DOHH2 (cell line): ENCODE measurements at regions not wholly inside any gene's neighbourhood (a gene's known extent, or its start where the extent isn't known, plus 50 kb on each side); places are given as distances from the start of the nearest gene placed in this dataset.

Source experiments
- H3F3A ChIP-seq: fragments of 200-600 bp; sonication (generic), shearing (Covaris generic); 2 replicates; pipeline ENCODE4 v1.6.0; 2016; ENCODE audit warnings: antibody characterized with exemption, mild to moderate bottlenecking; ENCODE audit not compliant: control insufficient read depth, insufficient read depth
- H3K27ac ChIP-seq: fragments of 200-600 bp; sonication (generic); 2 replicates; pipeline ENCODE4 v1.5.1; 2014; ENCODE audit warnings: low read depth, mild to moderate bottlenecking, low read length, moderate library complexity
- H3K27me3 ChIP-seq: fragments of 200-600 bp; sonication (generic); 2 replicates; pipeline ENCODE4 v1.6.1; 2014; ENCODE audit warnings: mild to moderate bottlenecking, low read length, mixed read lengths; ENCODE audit not compliant: control insufficient read depth
- H3K36me3 ChIP-seq: fragments of 200-600 bp; sonication (generic); 2 replicates; pipeline ENCODE4 v1.6.1; 2014; ENCODE audit warnings: mild to moderate bottlenecking, low read length, moderate library complexity, mixed read lengths; ENCODE audit not compliant: control insufficient read depth
- H3K4me1 ChIP-seq: fragments of 200-600 bp; sonication (generic); 2 replicates; pipeline ENCODE4 v1.6.1; 2014; ENCODE audit warnings: mild to moderate bottlenecking, low read length, mixed read lengths; ENCODE audit not compliant: control insufficient read depth
- H3K4me2 ChIP-seq: fragments of 200-600 bp; sonication (generic); 2 replicates; pipeline ENCODE4 v1.6.0; 2014; ENCODE audit warnings: mild to moderate bottlenecking, low read length, moderate library complexity
- H3K4me3 ChIP-seq: fragments of 200-600 bp; sonication (generic); 2 replicates; pipeline ENCODE4 v1.5.1; 2014; ENCODE audit warnings: mild to moderate bottlenecking, low read length, mixed read lengths
- H3K79me2 ChIP-seq: fragments of 200-600 bp; sonication (generic); 2 replicates; pipeline ENCODE4 v1.6.1; 2014; ENCODE audit warnings: mild to moderate bottlenecking, low read length, mixed read lengths; ENCODE audit not compliant: control insufficient read depth
- H3K9me2 ChIP-seq: fragments of 200-600 bp; sonication (generic); replicated peaks from 2 replicates; pipeline ENCODE4 v1.6.1; 2014; ENCODE audit warnings: mild to moderate bottlenecking, low read length, mixed read lengths; ENCODE audit not compliant: control insufficient read depth
- H3K9me3 ChIP-seq: fragments of 200-600 bp; sonication (generic); 2 replicates; pipeline ENCODE4 v1.6.1; 2014; ENCODE audit warnings: antibody characterized with exemption, low read length, mixed read lengths; ENCODE audit not compliant: control insufficient read depth, insufficient read depth
- H4K20me1 ChIP-seq: fragments of 200-600 bp; sonication (generic); 2 replicates; pipeline ENCODE4 v1.6.0; 2014; ENCODE audit warnings: low read depth, mild to moderate bottlenecking, antibody characterized with exemption, low read length, moderate library complexity; ENCODE audit not compliant: control insufficient read depth, insufficient read depth
- CTCF ChIP-seq: fragments of 200-600 bp; sonication (generic); IDR thresholded peaks from one replicate; pipeline ENCODE4 v1.5.1; 2014; ENCODE audit warnings: antibody characterized with exemption, mild to moderate bottlenecking, low read depth, low read length; ENCODE audit not compliant: poor library complexity, severe bottlenecking
- EZH2phosphoT487 ChIP-seq: fragments of 200-600 bp; sonication (generic); IDR thresholded peaks from 2 replicates; pipeline ENCODE4 v1.6.1; 2017; ENCODE audit warnings: borderline replicate concordance, mild to moderate bottlenecking, antibody characterized with exemption, low read length, moderate library complexity, mixed read lengths

- no peaks in the 10 kb centered on the region for H3K4me1 ChIP-seq
- H3K4me3 ChIP-seq = no peak overlapping the region
- no peak overlapping the region for H3K27ac ChIP-seq
- no peaks in the 10 kb centered on the region for H4K20me1 ChIP-seq
- H3K9me3 ChIP-seq = no peaks in the 10 kb centered on the region
- no peaks in the 10 kb centered on the region for H3F3A ChIP-seq
- no peaks in the 10 kb centered on the region for H3K27me3 ChIP-seq
- H3K9me2 ChIP-seq = no peaks in the 10 kb centered on the region
- no peak overlapping the region for H3K4me2 ChIP-seq
- no peaks in the 10 kb centered on the region for H3K79me2 ChIP-seq
- H3K36me3 ChIP-seq = no peaks in the 10 kb centered on the region
- TF ChIP-seq CTCF (no peak), EZH2phosphoT487 (no peak)
Observed at GRCh38 chr2:207316484-207316883, 150.7 kb upstream of the KLF7 start.

GRCh38 chr2:207316906-207317305 lies 151.2 kb upstream of the KLF7 start:
- Histone ChIP-seq H3K27me3 (no peaks in the 10 kb centered on the region), H3K9me2 (no peaks in the 10 kb centered on the region), H4K20me1 (no peaks in the 10 kb centered on the region), H3K36me3 (no peaks in the 10 kb centered on the region), H3K79me2 (no peaks in the 10 kb centered on the region), H3K4me1 (no peaks in the 10 kb centered on the region), H3K27ac (no peak overlapping the region), H3F3A (no peaks in the 10 kb centered on the region), H3K4me3 (no peak overlapping the region), H3K9me3 (no peaks in the 10 kb centered on the region), H3K4me2 (no peak overlapping the region)
- TF ChIP-seq EZH2phosphoT487 = no peak
- no peak for TF ChIP-seq CTCF

GRCh38 chr2:207317378-207317984 lies 151.7 kb upstream of the KLF7 start:
- no peaks in the 10 kb centered on the region for H3K9me3 ChIP-seq
- no peak overlapping the region for H3K27ac ChIP-seq
- H4K20me1 ChIP-seq = no peaks in the 10 kb centered on the region
- no peak overlapping the region for H3K4me2 ChIP-seq
- no peak overlapping the region for H3K4me3 ChIP-seq
- no peaks in the 10 kb centered on the region for H3K79me2 ChIP-seq
- no peaks in the 10 kb centered on the region for H3K27me3 ChIP-seq
- no peaks in the 10 kb centered on the region for H3K9me2 ChIP-seq
- H3K36me3 ChIP-seq = no peaks in the 10 kb centered on the region
- H3K4me1 ChIP-seq = no peaks in the 10 kb centered on the region
- TF ChIP-seq CTCF = no peak
- no peak for TF ChIP-seq EZH2phosphoT487
- H3F3A ChIP-seq = no peaks in the 10 kb centered on the region
